GM12891 (cell line): ENCODE measurements at regions not wholly inside any gene's neighbourhood (a gene's known extent, or its start where the extent isn't known, plus 50 kb on each side); places are given as distances from the start of the nearest gene placed in this dataset.

Experiments used
- PAX5 ChIP-seq: IDR thresholded peaks from 2 replicates; pipeline ENCODE4 v1.6.1; 2011; ENCODE audit warnings: low read length, moderate library complexity, mild to moderate bottlenecking; ENCODE audit not compliant: insufficient read depth, severe bottlenecking
- POLR2A ChIP-seq: IDR thresholded peaks from 2 replicates; pipeline ENCODE4 v1.6.1; 2011; ENCODE audit warnings: low read depth, low read length, control low read depth
- POLR2AphosphoS5 ChIP-seq: IDR thresholded peaks from 2 replicates; pipeline ENCODE4 v1.6.1; 2011; ENCODE audit warnings: low read depth, low read length, control low read depth
- SPI1 ChIP-seq: IDR thresholded peaks from 2 replicates; pipeline ENCODE4 v1.6.1; 2011; ENCODE audit warnings: low read depth, low read length, control low read depth
- TAF1 ChIP-seq: IDR thresholded peaks from 2 replicates; pipeline ENCODE4 v1.6.1; 2011; ENCODE audit warnings: low read depth, low read length, control low read depth

DNA sequence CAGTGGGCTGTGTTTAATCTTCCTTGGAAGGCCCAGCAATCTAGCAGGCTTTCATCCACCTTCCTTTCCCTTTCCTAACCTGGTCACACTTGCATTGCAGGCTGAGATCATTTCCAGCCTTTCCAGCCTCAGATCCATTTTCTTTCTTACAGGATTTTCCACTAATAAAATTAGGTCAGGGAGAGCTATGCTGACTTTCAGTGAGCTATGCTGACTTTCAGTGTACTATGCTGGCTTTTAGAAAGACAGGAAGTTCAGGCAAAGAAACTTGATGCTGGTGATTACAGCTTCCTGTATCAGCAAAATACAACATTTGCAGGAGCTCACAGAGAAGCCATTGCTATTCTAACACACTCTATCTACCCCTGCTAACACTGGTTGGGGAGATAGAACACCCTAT is 735.0 kb downstream of the CCDC85A start:
- TF ChIP-seq POLR2A, result no peak
- no peak for TF ChIP-seq POLR2AphosphoS5
- TF ChIP-seq TAF1, result no peak
- no peak for TF ChIP-seq PAX5
- no peak for TF ChIP-seq SPI1
